ENCODE measurements at regions not wholly inside any gene's neighbourhood (a gene's known extent, or its start where the extent isn't known, plus 50 kb on each side); places are given as distances from the start of the nearest gene placed in this dataset.
"Not testable (repeated sequence)": the region's sequence is repeated elsewhere in the genome, so short reads cannot be mapped to it uniquely, and the experiment has no call there.

DNA sequence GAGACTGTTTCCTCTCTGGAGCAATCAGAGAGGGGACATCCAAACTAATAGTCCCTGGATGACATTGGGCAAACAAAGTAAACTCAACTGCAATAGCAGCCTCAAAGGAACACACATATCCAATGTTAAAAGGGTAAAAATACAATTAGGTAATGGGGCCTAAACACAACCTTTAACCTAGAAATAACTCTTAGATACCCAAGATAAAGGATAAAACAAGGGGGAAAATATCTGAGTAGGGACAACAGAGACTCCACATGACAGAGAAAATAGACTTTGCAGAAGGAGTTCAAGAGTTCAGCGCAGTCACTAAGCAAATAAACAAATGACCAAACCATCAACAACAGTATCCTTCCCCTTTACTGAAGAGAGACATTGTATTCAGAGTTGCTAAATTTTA is 149.3 kb downstream of the FBXO4 start:
- H3K27me3 ChIP-seq (ENCODE audit: insufficient read depth, low read length, poor library complexity, severe bottlenecking) = no peaks in the 10 kb centered on the region
- H4K20me1 ChIP-seq (ENCODE audit: insufficient read depth, low read length, poor library complexity, severe bottlenecking) = no peaks in the 10 kb centered on the region
- H2AFZ ChIP-seq (ENCODE audit: low read length) = no peak overlapping the region
- TF ChIP-seq EZH2phosphoT487 (IDR thresholded peaks at IDR 0.05; ENCODE audit: borderline replicate concordance) (no peak), CTCF (conservative IDR thresholded peaks at IDR 0.05; ENCODE audit: low read length) (no peak)
- H3K9me3 ChIP-seq (ENCODE audit: insufficient read depth, low read depth, low read length) = no peaks in the 10 kb centered on the region
- H3K36me3 ChIP-seq (ENCODE audit: insufficient read depth, low read length) = no peaks in the 10 kb centered on the region
- H3K4me2 ChIP-seq (ENCODE audit: low read depth, low read length, poor library complexity, severe bottlenecking) = no peak overlapping the region
- no peaks in the 10 kb centered on the region for H3K79me2 ChIP-seq (ENCODE audit: insufficient read depth, low read length)
- no peak overlapping the region for H3K9ac ChIP-seq (ENCODE audit: low read depth, low read length, poor library complexity, severe bottlenecking)
- H3K4me3 ChIP-seq (ENCODE audit: low read length, poor library complexity, severe bottlenecking) = no peak overlapping the region
- no peaks in the 10 kb centered on the region for H3F3A ChIP-seq (ENCODE audit: low read depth)
- H3K4me1 ChIP-seq (ENCODE audit: insufficient read depth, low read length, poor library complexity, severe bottlenecking) = no peaks in the 10 kb centered on the region
- H3K9me2 ChIP-seq (replicated peaks; ENCODE audit: low read depth, low read length) = 0 out of 2 replicates have a peak, but pooled peaks cover 5% of the 10 kb centered on the region

DNA sequence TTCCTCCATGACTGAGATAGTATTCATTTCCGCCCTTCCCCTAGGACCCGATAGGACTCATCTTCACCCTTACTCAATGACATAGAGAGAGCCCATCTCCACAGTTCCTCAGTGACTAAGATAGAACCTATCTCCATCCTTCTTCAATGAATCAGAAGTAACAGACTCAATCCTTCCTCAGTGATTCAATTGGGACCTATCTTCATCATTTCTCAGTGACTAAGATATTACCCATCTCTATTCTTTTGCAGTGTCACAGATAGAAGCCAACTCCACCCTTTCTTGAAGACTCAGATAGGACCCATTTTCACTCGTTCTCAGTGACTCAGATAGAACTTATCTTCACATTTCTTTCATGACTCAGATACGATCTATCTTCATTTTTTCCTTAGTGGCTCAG is 164.6 kb downstream of the FBXO4 start:
- H3K9me2 ChIP-seq (replicated peaks; ENCODE audit: low read depth, low read length) = no peaks in the 10 kb centered on the region
- H2AFZ ChIP-seq (ENCODE audit: low read length) = no peak overlapping the region
- H3K27me3 ChIP-seq (ENCODE audit: insufficient read depth, low read length, poor library complexity, severe bottlenecking) = no peaks in the 10 kb centered on the region
- no peak overlapping the region for H3K4me2 ChIP-seq (ENCODE audit: low read depth, low read length, poor library complexity, severe bottlenecking)
- no peaks in the 10 kb centered on the region for H3K4me1 ChIP-seq (ENCODE audit: insufficient read depth, low read length, poor library complexity, severe bottlenecking)
- H3K79me2 ChIP-seq (ENCODE audit: insufficient read depth, low read length) = no peaks in the 10 kb centered on the region
- no peaks in the 10 kb centered on the region for H4K20me1 ChIP-seq (ENCODE audit: insufficient read depth, low read length, poor library complexity, severe bottlenecking)
- H3K4me3 ChIP-seq (ENCODE audit: low read length, poor library complexity, severe bottlenecking) = no peak overlapping the region
- H3K9ac ChIP-seq (ENCODE audit: low read depth, low read length, poor library complexity, severe bottlenecking) = no peak overlapping the region
- no peaks in the 10 kb centered on the region for H3K9me3 ChIP-seq (ENCODE audit: insufficient read depth, low read depth, low read length)
- no peaks in the 10 kb centered on the region for H3F3A ChIP-seq (ENCODE audit: low read depth)
- no peaks in the 10 kb centered on the region for H3K36me3 ChIP-seq (ENCODE audit: insufficient read depth, low read length)
- TF ChIP-seq CTCF (conservative IDR thresholded peaks at IDR 0.05; ENCODE audit: low read length) = no peak
- no peak for TF ChIP-seq EZH2phosphoT487 (IDR thresholded peaks at IDR 0.05; ENCODE audit: borderline replicate concordance)

DNA sequence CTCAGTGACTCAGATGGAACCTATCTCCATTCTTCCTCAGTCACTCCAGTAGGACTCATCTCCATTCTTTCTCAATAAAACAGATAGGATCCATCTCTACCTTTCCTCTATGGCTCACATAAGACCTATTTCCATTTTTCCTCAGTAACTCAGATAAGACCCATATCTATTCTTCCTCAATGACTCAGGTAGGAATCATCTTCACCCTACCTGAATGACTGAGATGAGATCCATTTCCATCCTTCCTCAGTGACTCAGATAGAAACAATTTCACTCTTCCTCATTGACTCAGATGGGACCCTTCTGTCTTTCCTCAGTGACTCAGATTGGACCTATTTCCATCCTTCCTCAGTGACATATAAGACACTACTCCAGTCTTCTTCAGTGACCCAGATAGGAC is 165.1 kb downstream of the FBXO4 start:
- Histone ChIP-seq H3K9me3 (ENCODE audit: insufficient read depth, low read depth, low read length) (no peaks in the 10 kb centered on the region), H3K27me3 (ENCODE audit: insufficient read depth, low read length, poor library complexity, severe bottlenecking) (no peaks in the 10 kb centered on the region), H3K9ac (ENCODE audit: low read depth, low read length, poor library complexity, severe bottlenecking) (no peak overlapping the region), H3F3A (ENCODE audit: low read depth) (no peaks in the 10 kb centered on the region), H3K36me3 (ENCODE audit: insufficient read depth, low read length) (no peaks in the 10 kb centered on the region), H2AFZ (ENCODE audit: low read length) (no peak overlapping the region), H3K4me2 (ENCODE audit: low read depth, low read length, poor library complexity, severe bottlenecking) (no peak overlapping the region), H3K9me2 (replicated peaks; ENCODE audit: low read depth, low read length) (no peaks in the 10 kb centered on the region), H3K4me1 (ENCODE audit: insufficient read depth, low read length, poor library complexity, severe bottlenecking) (no peaks in the 10 kb centered on the region), H3K79me2 (ENCODE audit: insufficient read depth, low read length) (no peaks in the 10 kb centered on the region), H3K4me3 (ENCODE audit: low read length, poor library complexity, severe bottlenecking) (no peak overlapping the region), H4K20me1 (ENCODE audit: insufficient read depth, low read length, poor library complexity, severe bottlenecking) (no peaks in the 10 kb centered on the region)
- TF ChIP-seq EZH2phosphoT487 (IDR thresholded peaks at IDR 0.05; ENCODE audit: borderline replicate concordance) (no peak), CTCF (conservative IDR thresholded peaks at IDR 0.05; ENCODE audit: low read length) (no peak)

- not testable (repeated sequence) for H3K36me3 ChIP-seq (ENCODE audit: insufficient read depth, low read length); H4K20me1 ChIP-seq (ENCODE audit: insufficient read depth, low read length, poor library complexity, severe bottlenecking); H3K4me2 ChIP-seq (ENCODE audit: low read depth, low read length, poor library complexity, severe bottlenecking); H3K9me2 ChIP-seq (replicated peaks; ENCODE audit: low read depth, low read length); H3K79me2 ChIP-seq (ENCODE audit: insufficient read depth, low read length); H3K4me3 ChIP-seq (ENCODE audit: low read length, poor library complexity, severe bottlenecking); H3K27me3 ChIP-seq (ENCODE audit: insufficient read depth, low read length, poor library complexity, severe bottlenecking); H3K4me1 ChIP-seq (ENCODE audit: insufficient read depth, low read length, poor library complexity, severe bottlenecking); H3K9ac ChIP-seq (ENCODE audit: low read depth, low read length, poor library complexity, severe bottlenecking); H3F3A ChIP-seq (ENCODE audit: low read depth); H3K9me3 ChIP-seq (ENCODE audit: insufficient read depth, low read depth, low read length); H2AFZ ChIP-seq (ENCODE audit: low read length)
Observed at GRCh38 chr5:42099846-42100245, 174.8 kb downstream of the FBXO4 start.
